K562 (cell line): ENCODE measurements at regions not wholly inside any gene's neighbourhood (a gene's known extent, or its start where the extent isn't known, plus 50 kb on each side); places are given as distances from the start of the nearest gene placed in this dataset.

Experiments used
- ATAC-seq: fragments of 200-7000 bp; cut with Tn5 transposase; 3 replicates; pipeline ENCODE4 v1.9.1; 2020; ENCODE audit warnings: moderate library complexity
- BruUV-seq: library from RNA; stranded (reverse); fragments of 400-500 nt; replicated peaks from 2 replicates; lab custom pipeline; 2021; lab: Mats Ljungman, UMichigan
- CTCF ChIA-PET: fragments of 300-600 bp; formaldehyde crosslinking; extraction: SDS; loops from one replicate; lab custom pipeline; 2021; ENCODE audit warnings: low intra/inter-chr PET ratio; lab: Yijun Ruan, JAX
- POLR2A ChIA-PET: fragments of 300-600, 350-650 bp; sonication (Branson Sonifier 250); formaldehyde crosslinking; extraction: SDS; loops from one replicate; lab custom pipeline; 2021; ENCODE audit warnings: antibody characterized with exemption, inconsistent platforms; lab: Yijun Ruan, JAX
- DNase-seq, 4 experiments: peaks; one replicate each; pipeline versions ENCODE4 v3.0.0 to v3.0.0-alpha.2; 2011 to 2018; ENCODE audit warnings: low spot score in 3 of 4, mixed read lengths in 3 of 4; ENCODE audit errors: extremely low read depth in 1 of 4
- FAIRE-seq: peaks from 2 replicates; lab custom pipeline; 2011; peaks lifted over from hg19 to GRCh38; lab: Jason Lieb, UNC
- H2AFZ ChIP-seq: 2 replicates; pipeline ENCODE4 v1.6.0; 2011; ENCODE audit warnings: low read depth, low read length, control low read depth, inconsistent platforms
- H3K27ac ChIP-seq: fragments of 200-600 bp; 3 replicates; pipeline ENCODE4 v1.8.0; 2011; ENCODE audit warnings: low read depth, mild to moderate bottlenecking, control low read depth, inconsistent platforms, low read length, moderate library complexity, mixed read lengths; ENCODE audit errors: extremely low read depth
- H3K27me3 ChIP-seq, 2 experiments: fragments of 300-600 bp in 1 of 2; 2 replicates in 1 of 2; 3 replicates in 1 of 2; pipeline versions ENCODE4 v1.6.0 to v1.8.0; 2011; ENCODE audit warnings: inconsistent platforms in 2 of 2, low read length in 2 of 2, mild to moderate bottlenecking in 1 of 2, mixed read lengths in 1 of 2, moderate library complexity in 1 of 2; ENCODE audit not compliant: control insufficient read depth in 2 of 2, insufficient read depth in 2 of 2
- H3K36me3 ChIP-seq: fragments of 300-600 bp; 3 replicates; pipeline ENCODE4 v1.8.0; 2011; ENCODE audit warnings: mild to moderate bottlenecking, low read length, inconsistent platforms; ENCODE audit not compliant: control insufficient read depth, insufficient read depth
- H3K4me1 ChIP-seq, 2 experiments: fragments of 200-600 bp in 1 of 2; replicated peaks in 1 of 2; 2 replicates in 1 of 2; 3 replicates in 1 of 2; pipeline versions ENCODE4 v1.5.1 to v1.8.0; 2011; ENCODE audit warnings: inconsistent platforms in 2 of 2, low read length in 2 of 2, mild to moderate bottlenecking in 1 of 2, mixed read lengths in 1 of 2, moderate library complexity in 1 of 2; ENCODE audit not compliant: control insufficient read depth in 2 of 2, insufficient read depth in 2 of 2
- H3K4me2 ChIP-seq: 2 replicates; pipeline ENCODE4 v1.6.1; 2011; ENCODE audit warnings: low read length, control low read depth, inconsistent platforms, mixed read lengths; ENCODE audit not compliant: insufficient read depth
- H3K4me3 ChIP-seq: fragments of 200-600 bp; sonication (generic), shearing (Covaris generic); 2 replicates; pipeline ENCODE4 v1.5.1; 2016; ENCODE audit warnings: control low read depth, inconsistent platforms
- H3K79me2 ChIP-seq: fragments of 200-600 bp; 3 replicates; pipeline ENCODE4 v1.8.0; 2011; ENCODE audit warnings: low read length, inconsistent platforms; ENCODE audit not compliant: control insufficient read depth, insufficient read depth
- H3K9ac ChIP-seq, 2 experiments: 2 replicates each; pipeline versions ENCODE4 v1.6.0 to v1.6.1; 2011; ENCODE audit warnings: low read depth in 2 of 2, low read length in 2 of 2, control low read depth in 1 of 2, inconsistent platforms in 1 of 2, mild to moderate bottlenecking in 1 of 2, mixed read lengths in 1 of 2; ENCODE audit not compliant: insufficient read depth in 1 of 2
- H3K9me1 ChIP-seq: one replicate; pipeline ENCODE4 v1.6.0; 2011; ENCODE audit warnings: inconsistent platforms, mild to moderate bottlenecking, low read length, moderate library complexity; ENCODE audit not compliant: control insufficient read depth, insufficient read depth
- H3K9me3 ChIP-seq: replicated peaks from 2 replicates; pipeline ENCODE4 v1.5.1; 2011; ENCODE audit warnings: low read depth, low read length, inconsistent platforms; ENCODE audit not compliant: control insufficient read depth, insufficient read depth
- H4K20me1 ChIP-seq: replicated peaks from 2 replicates; pipeline ENCODE4 v1.6.1; 2011; ENCODE audit warnings: low read length, inconsistent platforms, mixed read lengths; ENCODE audit not compliant: control insufficient read depth, insufficient read depth
- BACH1 ChIP-seq: fragments of 200-800 bp; sonication (Bioruptor generic); IDR thresholded peaks from 2 replicates; pipeline ENCODE4 v1.6.1; 2016; ENCODE audit warnings: missing genetic modification characterization, missing compliant biosample characterization
- DACH1 ChIP-seq: fragments of 450-650 bp; IDR thresholded peaks from 2 replicates; pipeline ENCODE4 v1.6.1; 2018; ENCODE audit not compliant: partially characterized antibody
- ELF4 ChIP-seq: fragments of 450-650 bp; formaldehyde crosslinking; IDR thresholded peaks from 2 replicates; pipeline ENCODE4 v1.4.0; 2022; ENCODE audit warnings: missing genetic modification characterization
- HDAC6 ChIP-seq: IDR thresholded peaks from 2 replicates; pipeline ENCODE4 v1.6.1; 2012; ENCODE audit warnings: low read depth, mild to moderate bottlenecking, control low read depth, inconsistent platforms, low read length, moderate library complexity
- HMG20B ChIP-seq: fragments of 250-450 bp; sonication (Bioruptor Pico); IDR thresholded peaks from 2 replicates; pipeline ENCODE4 v1.5.0; 2021; ENCODE audit warnings: mild to moderate bottlenecking
- KAT7 ChIP-seq: sonication (generic); formaldehyde crosslinking; IDR thresholded peaks from 2 replicates; pipeline ENCODE4 v1.8.0; 2022; ENCODE audit warnings: missing genetic modification reagents, mild to moderate bottlenecking, borderline replicate concordance
- KLF10 ChIP-seq: fragments of 250-450 bp; sonication (Bioruptor Pico); IDR thresholded peaks from 2 replicates; pipeline ENCODE4 v1.6.1; 2021; ENCODE audit warnings: matching md5 sums
- MED1 ChIP-seq: sonication (generic); formaldehyde crosslinking; IDR thresholded peaks from 2 replicates; pipeline ENCODE4 v1.8.1; 2023; ENCODE audit warnings: missing genetic modification reagents, borderline replicate concordance
- NCOA4 ChIP-seq: fragments of 450-650 bp; IDR thresholded peaks from 2 replicates; pipeline ENCODE4 v1.6.1; 2018; ENCODE audit warnings: mild to moderate bottlenecking; ENCODE audit not compliant: partially characterized antibody
- NFIC ChIP-seq: fragments of 450-650 bp; IDR thresholded peaks from 2 replicates; pipeline ENCODE4 v1.6.1; 2017; ENCODE audit warnings: mild to moderate bottlenecking, inconsistent platforms
- NR2C2 ChIP-seq, 2 experiments: fragments of 200-800 bp in 1 of 2; sonication (Bioruptor generic) in 1 of 2; sonication (generic) in 1 of 2; formaldehyde crosslinking in 1 of 2; IDR thresholded peaks; 2 replicates each; pipeline versions ENCODE4 v1.6.1 to v1.8.0; 2016 to 2022; ENCODE audit warnings: mild to moderate bottlenecking in 1 of 2, missing compliant biosample characterization in 1 of 2, missing genetic modification characterization in 1 of 2, missing genetic modification reagents in 1 of 2
- OTX1 ChIP-seq: fragments of 450-650 bp; formaldehyde crosslinking; IDR thresholded peaks from 2 replicates; pipeline ENCODE4 v1.4.0; 2022; ENCODE audit warnings: mild to moderate bottlenecking
- PTRF ChIP-seq: fragments of 450-650 bp; IDR thresholded peaks from 2 replicates; pipeline ENCODE4 v1.6.1; 2016; ENCODE audit warnings: mild to moderate bottlenecking, missing genetic modification characterization, missing compliant biosample characterization
- RBM17 ChIP-seq: fragments of 200-400 bp; formaldehyde crosslinking; IDR thresholded peaks from 2 replicates; pipeline ENCODE4 v1.6.1; 2017; ENCODE audit warnings: low read depth, mild to moderate bottlenecking, low read length, borderline replicate concordance
- RBM25 ChIP-seq: fragments of 200-400 bp; formaldehyde crosslinking; IDR thresholded peaks from 2 replicates; pipeline ENCODE4 v1.6.1; 2018; ENCODE audit warnings: low read length, low read depth, moderate library complexity; ENCODE audit not compliant: severe bottlenecking
- ZC3H11A ChIP-seq: IDR thresholded peaks from 2 replicates; pipeline ENCODE4 v1.6.1; 2012; ENCODE audit warnings: low read depth, low read length, improper control_type of control experiment
- ZFP36 ChIP-seq: fragments of 150-350 bp; IDR thresholded peaks from 2 replicates; pipeline ENCODE4 v1.6.1; 2018; ENCODE audit warnings: low read length, low read depth; ENCODE audit not compliant: partially characterized antibody
- ZKSCAN8 ChIP-seq: fragments of 200-800 bp; sonication (Bioruptor generic); IDR thresholded peaks from 2 replicates; pipeline ENCODE4 v1.6.1; 2016; ENCODE audit warnings: missing genetic modification characterization, missing compliant biosample characterization
- ZNF23 ChIP-seq: fragments of 250-450 bp; sonication (Bioruptor Pico); IDR thresholded peaks from 2 replicates; pipeline ENCODE4 v1.4.0; 2020; ENCODE audit warnings: mild to moderate bottlenecking
- WGBS: fragments of 100-300 bp; shearing (Covaris generic); methylation state at CpG from one replicate; pipeline ENCODE4 v1.1.6; 2016; ENCODE audit warnings: low coverage, mixed read lengths; ENCODE audit not compliant: insufficient coverage; ENCODE audit errors: missing lambda C conversion rate; 5-methylcytosine and 5-hydroxymethylcytosine counted together
- in situ Hi-C: fragments of 300-500 bp; cut with MboI; formaldehyde crosslinking; loops from 4 replicates; pipeline ENCODE4 v1.15.0; 2018; ENCODE audit warnings: inconsistent platforms, mixed read lengths
- intact Hi-C: fragments of 100-400 bp; cut with micrococcal nuclease; formaldehyde crosslinking; loops from 2 replicates; pipeline ENCODE4 v1.14.2; 2022
- TF ChIP-seq, protein P1 (sequence below): fragments of 450-650 bp; IDR thresholded peaks from 2 replicates; pipeline ENCODE4 v1.6.1; 2016; ENCODE audit warnings: low read depth, mild to moderate bottlenecking, moderate library complexity

DNA sequence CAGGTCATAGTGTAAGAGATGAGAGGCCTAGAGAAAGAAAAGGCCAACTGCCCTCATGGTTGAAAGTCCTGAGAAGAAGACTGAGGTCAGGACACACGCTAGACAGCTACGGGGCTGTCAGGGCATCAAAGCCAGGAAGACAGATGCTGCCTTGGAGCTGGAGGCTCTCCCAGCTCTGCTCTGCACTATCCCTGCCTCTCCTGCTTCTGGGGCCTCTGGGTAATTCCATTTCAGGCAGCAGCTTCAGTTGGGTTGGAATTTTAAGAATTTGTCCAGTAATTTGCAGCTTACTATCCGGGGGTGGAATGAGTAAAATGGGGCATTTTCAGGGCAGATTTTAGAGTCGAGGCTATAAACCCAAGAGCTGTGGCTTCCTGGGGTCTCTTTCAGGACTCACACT, 76.2 kb upstream of the CTAGE1 start:
- H3K79me2 ChIP-seq, result no peaks in the 10 kb centered on the region
- WGBS, result 10% methylated on average over 4 of the region's 4 CpGs
- no TSS peak for BruUV-seq
- no peak for ATAC-seq
- no peak overlapping the region for H3K4me3 ChIP-seq
- H3K4me2 ChIP-seq, result no peak overlapping the region
- H3K4me1 ChIP-seq, result peaks cover 0 to 5% of the 10 kb centered on the region in 2 experiments; a peak in 1 of 5 replicates
- H3K9me3 ChIP-seq, result no peaks in the 10 kb centered on the region
- intact Hi-C loops (no loop called here), in situ Hi-C loops (no loop called here)
- H3K9ac ChIP-seq, result no peak overlapping the region
- ChIA-PET CTCF (no interaction called here), POLR2A (interaction anchor here (1.5 to 3.2 kb wide), 2 partner anchors 9 to 11 kb away, joined by 4 to 8 read pairs; no protein-coding TSS in a partner anchor)
- H4K20me1 ChIP-seq, result no peaks in the 10 kb centered on the region
- H3K36me3 ChIP-seq, result no peaks in the 10 kb centered on the region
- no peak overlapping the region for H2AFZ ChIP-seq
- no peak overlapping the region for H3K27ac ChIP-seq
- H3K9me1 ChIP-seq, result no peaks in the 10 kb centered on the region
- no peaks in the 10 kb centered on the region for H3K27me3 ChIP-seq
- TF ChIP-seq RBM25, result no peak
- no peak for TF ChIP-seq OTX1 (CRISPR knock-in tag)
- no peak for TF ChIP-seq DACH1
- no peak for TF ChIP-seq MED1 (CRISPR knock-in tag)
- no peak for TF ChIP-seq BACH1 (tag)
- TF ChIP-seq KLF10 (CRISPR knock-in tag), result no peak
- TF ChIP-seq ZC3H11A, result no peak
- TF ChIP-seq NCOA4, result no peak
- TF ChIP-seq HMG20B, result no peak
- no peak for TF ChIP-seq ZKSCAN8 (CRISPR knock-in tag)
- TF ChIP-seq RBM17, result no peak
- TF ChIP-seq NR2C2 (CRISPR knock-in tag; IDR thresholded peaks at IDR 0.05), result no peak
- TF ChIP-seq NR2C2 (tag; IDR thresholded peaks at IDR 0.05), result no peak
- TF ChIP-seq NFIC, result no peak
- TF ChIP-seq KAT7 (CRISPR knock-in tag), result no peak
- no peak for TF ChIP-seq ELF4
- TF ChIP-seq, protein P1, sequence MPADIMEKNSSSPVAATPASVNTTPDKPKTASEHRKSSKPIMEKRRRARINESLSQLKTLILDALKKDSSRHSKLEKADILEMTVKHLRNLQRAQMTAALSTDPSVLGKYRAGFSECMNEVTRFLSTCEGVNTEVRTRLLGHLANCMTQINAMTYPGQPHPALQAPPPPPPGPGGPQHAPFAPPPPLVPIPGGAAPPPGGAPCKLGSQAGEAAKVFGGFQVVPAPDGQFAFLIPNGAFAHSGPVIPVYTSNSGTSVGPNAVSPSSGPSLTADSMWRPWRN, result no peak
- no peak for TF ChIP-seq PTRF (tag)
- TF ChIP-seq ZFP36, result no peak
- no peak for TF ChIP-seq ZNF23 (CRISPR knock-in tag)
- TF ChIP-seq HDAC6, result no peak
- no peak for FAIRE-seq
- peak in 1 of 4 experiments; percentile 3 for DNase-seq
